Brain microvascular endothelial cell (primary cell): ENCODE measurements at regions not wholly inside any gene's neighbourhood (a gene's known extent, or its start where the extent isn't known, plus 50 kb on each side); places are given as distances from the start of the nearest gene placed in this dataset.

Experiments
- DNase-seq: peaks from one replicate; pipeline ENCODE4 v3.0.0-alpha.2; 2020
- H3K27ac ChIP-seq: fragments of 250-450 bp; sonication (Bioruptor Pico); 2 replicates; pipeline ENCODE4 v1.5.1; 2020; ENCODE audit warnings: mild to moderate bottlenecking, moderate library complexity
- H3K27me3 ChIP-seq: fragments of 250-450 bp; sonication (Bioruptor Pico); replicated peaks from 2 replicates; pipeline ENCODE4 v1.5.1; 2020; ENCODE audit warnings: mild to moderate bottlenecking
- H3K36me3 ChIP-seq: fragments of 250-450 bp; sonication (Bioruptor Pico); replicated peaks from 2 replicates; pipeline ENCODE4 v1.5.1; 2020; ENCODE audit warnings: mild to moderate bottlenecking
- H3K4me3 ChIP-seq: 2 replicates; pipeline ENCODE4 v1.5.1; 2011; ENCODE audit warnings: low read depth, mild to moderate bottlenecking, control low read depth, low read length, moderate library complexity
- in situ Hi-C: cut with HindIII; loops from 2 replicates; pipeline ENCODE4 v1.10.0; 2017; ENCODE audit warnings: low sequenced_read_pairs, low pct_ligation_motif_present
- TF ChIP-seq, protein P1 (sequence below): IDR thresholded peaks from 2 replicates; pipeline ENCODE4 v1.5.1; 2011; ENCODE audit warnings: low read depth, mild to moderate bottlenecking, moderate library complexity, low read length, control low read depth, inconsistent platforms; ENCODE audit errors: missing control alignments

GRCh38 chr5:157912621-157913325 is 53.8 kb upstream of the CLINT1 start:
- no peak for DNase-seq
- in situ Hi-C loops: no loop called here
- no peak overlapping the region for H3K27ac ChIP-seq
- H3K36me3 ChIP-seq: no peaks in the 10 kb centered on the region
- no peaks in the 10 kb centered on the region for H3K27me3 ChIP-seq
- no peak overlapping the region for H3K4me3 ChIP-seq
- TF ChIP-seq, protein P1, sequence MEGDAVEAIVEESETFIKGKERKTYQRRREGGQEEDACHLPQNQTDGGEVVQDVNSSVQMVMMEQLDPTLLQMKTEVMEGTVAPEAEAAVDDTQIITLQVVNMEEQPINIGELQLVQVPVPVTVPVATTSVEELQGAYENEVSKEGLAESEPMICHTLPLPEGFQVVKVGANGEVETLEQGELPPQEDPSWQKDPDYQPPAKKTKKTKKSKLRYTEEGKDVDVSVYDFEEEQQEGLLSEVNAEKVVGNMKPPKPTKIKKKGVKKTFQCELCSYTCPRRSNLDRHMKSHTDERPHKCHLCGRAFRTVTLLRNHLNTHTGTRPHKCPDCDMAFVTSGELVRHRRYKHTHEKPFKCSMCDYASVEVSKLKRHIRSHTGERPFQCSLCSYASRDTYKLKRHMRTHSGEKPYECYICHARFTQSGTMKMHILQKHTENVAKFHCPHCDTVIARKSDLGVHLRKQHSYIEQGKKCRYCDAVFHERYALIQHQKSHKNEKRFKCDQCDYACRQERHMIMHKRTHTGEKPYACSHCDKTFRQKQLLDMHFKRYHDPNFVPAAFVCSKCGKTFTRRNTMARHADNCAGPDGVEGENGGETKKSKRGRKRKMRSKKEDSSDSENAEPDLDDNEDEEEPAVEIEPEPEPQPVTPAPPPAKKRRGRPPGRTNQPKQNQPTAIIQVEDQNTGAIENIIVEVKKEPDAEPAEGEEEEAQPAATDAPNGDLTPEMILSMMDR: no peak

- TF ChIP-seq, protein P1: no peak
- in situ Hi-C loops: no loop called here
- H3K4me3 ChIP-seq: no peak overlapping the region
- no peaks in the 10 kb centered on the region for H3K36me3 ChIP-seq
- DNase-seq: no peak
- H3K27me3 ChIP-seq: no peaks in the 10 kb centered on the region
- H3K27ac ChIP-seq: no peak overlapping the region
Observed at GRCh38 chr5:157911568-157911967, 52.6 kb upstream of the CLINT1 start.
